NOMO-1 treated with DMSO at 0.1 percent for 48 hours (cell line): ENCODE measurements at regions not wholly inside any gene's neighbourhood (a gene's known extent, or its start where the extent isn't known, plus 50 kb on each side); places are given as distances from the start of the nearest gene placed in this dataset.
A peak's percentile ranks its signal among the peaks of the same experiment; 100 is the strongest.

ENCODE experiments used
- DNase-seq: peaks from one replicate; lab custom pipeline; 2025; ENCODE audit not compliant: unreplicated experiment; lab: John Stamatoyannopoulos, UW

GRCh38 chr6:16078064-16078463, 50.8 kb upstream of the MYLIP start:
- DNase-seq: no peak

GRCh38 chr6:16069671-16070070, 59.2 kb upstream of the MYLIP start:
- no peak for DNase-seq

- DNase-seq: no peak
These were observed 59.7 kb upstream of the MYLIP start for GRCh38 chr6:16069222-16069621.

- peak; percentile 23 for DNase-seq
These were observed 61.3 kb upstream of the MYLIP start for GRCh38 chr6:16067568-16067967.

GRCh38 chr6:16064671-16065072, 64.2 kb upstream of the MYLIP start:
- DNase-seq: no peak

- DNase-seq: no peak
These were observed 65.3 kb upstream of the MYLIP start for GRCh38 chr6:16063580-16063979.

GRCh38 chr6:16061818-16062217, 67.1 kb upstream of the MYLIP start:
- no peak for DNase-seq

GRCh38 chr6:16060039-16060438, 68.8 kb upstream of the MYLIP start:
- no peak for DNase-seq

- DNase-seq: no peak
These were observed 69.4 kb upstream of the MYLIP start for GRCh38 chr6:16059496-16059895.

GRCh38 chr6:16058929-16059345, 69.9 kb upstream of the MYLIP start:
- DNase-seq: peak; percentile 34

GRCh38 chr6:16058201-16058928, 70.5 kb upstream of the MYLIP start:
- no peak for DNase-seq

- no peak for DNase-seq
These were observed 71.4 kb upstream of the MYLIP start for GRCh38 chr6:16057446-16057845.

GRCh38 chr6:16056263-16056870, 72.5 kb upstream of the MYLIP start:
- DNase-seq: no peak

- no peak for DNase-seq
These were observed 73.0 kb upstream of the MYLIP start for GRCh38 chr6:16055852-16056251.

- no peak for DNase-seq
These were observed 79.7 kb upstream of the MYLIP start for GRCh38 chr6:16049168-16049567.

GRCh38 chr6:16048221-16048620, 80.7 kb upstream of the MYLIP start:
- DNase-seq: no peak

GRCh38 chr6:16047435-16047990, 81.4 kb upstream of the MYLIP start:
- no peak for DNase-seq

- no peak for DNase-seq
These were observed 83.6 kb upstream of the MYLIP start for GRCh38 chr6:16045238-16045637.

- DNase-seq: no peak
These were observed 84.7 kb upstream of the MYLIP start for GRCh38 chr6:16044211-16044643.

- DNase-seq: peak; percentile 54
These were observed 85.4 kb upstream of the MYLIP start for GRCh38 chr6:16043171-16044135.

- DNase-seq: no peak
These were observed 86.1 kb upstream of the MYLIP start for GRCh38 chr6:16042751-16043150.
